HEK293 (cell line): ENCODE measurements at regions not wholly inside any gene's neighbourhood (a gene's known extent, or its start where the extent isn't known, plus 50 kb on each side); places are given as distances from the start of the nearest gene placed in this dataset.

Experiments
- CTCF ChIA-PET: fragments of 350-600 bp; formaldehyde crosslinking; extraction: SDS; loops from one replicate; lab custom pipeline; 2021; ENCODE audit warnings: antibody characterized with exemption; lab: Yijun Ruan, JAX
- POLR2A ChIA-PET: fragments of 300-600 bp; formaldehyde crosslinking; extraction: SDS; loops from one replicate; lab custom pipeline; 2020; ENCODE audit warnings: antibody characterized with exemption, inconsistent platforms; lab: Yijun Ruan, JAX
- H3K27ac ChIP-seq: fragments of 200-500 bp; sonication (Bioruptor generic); 2 replicates; pipeline ENCODE4 v1.5.1; 2014; ENCODE audit warnings: low read depth, low read length, control low read depth, inconsistent platforms; ENCODE audit errors: extremely low read depth
- H3K36me3 ChIP-seq, 2 experiments: fragments of 200-500 bp in 1 of 2; sonication (Bioruptor generic) in 1 of 2; 1 replicate in 1 of 2; 2 replicates in 1 of 2; pipeline ENCODE4 v1.5.1; 2014 to 2017; ENCODE audit warnings: inconsistent platforms in 2 of 2, low read length in 2 of 2; ENCODE audit not compliant: control insufficient read depth in 2 of 2, insufficient read depth in 1 of 2
- H3K4me1 ChIP-seq: fragments of 200-500 bp; sonication (Bioruptor generic); 2 replicates; pipeline ENCODE4 v1.5.1; 2014; ENCODE audit warnings: mild to moderate bottlenecking, low read length, inconsistent platforms; ENCODE audit not compliant: control insufficient read depth, insufficient read depth
- H3K4me3 ChIP-seq: 2 replicates; pipeline ENCODE4 v1.5.1; 2011; ENCODE audit warnings: low read depth, mild to moderate bottlenecking, control low read depth, low read length, moderate library complexity
- H3K9me3 ChIP-seq: fragments of 200-500 bp; sonication (Bioruptor generic); 2 replicates; pipeline ENCODE4 v1.5.1; 2014; ENCODE audit warnings: low read depth, low read length, inconsistent platforms; ENCODE audit not compliant: control insufficient read depth, insufficient read depth
- GLI4 ChIP-seq: fragments of 450-650 bp; formaldehyde crosslinking; IDR thresholded peaks from 2 replicates; pipeline ENCODE4 v1.5.1; 2016; ENCODE audit warnings: missing biosample characterization, missing genetic modification characterization
- MYNN ChIP-seq: fragments of 450-650 bp; formaldehyde crosslinking; IDR thresholded peaks from 2 replicates; pipeline ENCODE4 v1.5.1; 2016; ENCODE audit warnings: missing biosample characterization, missing genetic modification characterization, borderline replicate concordance
- SETDB1 ChIP-seq: IDR thresholded peaks from one replicate; pipeline ENCODE4 v1.6.1; 2017; ENCODE audit warnings: mild to moderate bottlenecking, low read length, moderate library complexity, mixed read lengths; ENCODE audit not compliant: insufficient read length
- ZFP37 ChIP-seq: fragments of 450-650 bp; formaldehyde crosslinking; IDR thresholded peaks from 2 replicates; pipeline ENCODE4 v1.5.1; 2016; ENCODE audit warnings: missing biosample characterization, missing genetic modification characterization
- ZNF184 ChIP-seq: fragments of 450-650 bp; IDR thresholded peaks from 2 replicates; pipeline ENCODE4 v1.5.1; 2018; ENCODE audit warnings: missing biosample characterization, mild to moderate bottlenecking, missing genetic modification characterization
- ZNF211 ChIP-seq: fragments of 450-650 bp; formaldehyde crosslinking; IDR thresholded peaks from 2 replicates; pipeline ENCODE4 v1.5.1; 2016; ENCODE audit warnings: low read depth, missing biosample characterization, missing genetic modification characterization
- ZNF23 ChIP-seq: fragments of 450-650 bp; formaldehyde crosslinking; IDR thresholded peaks from 2 replicates; pipeline ENCODE4 v1.5.1; 2016; ENCODE audit warnings: missing biosample characterization, missing genetic modification characterization, borderline replicate concordance
- ZNF248 ChIP-seq: fragments of 450-650 bp; formaldehyde crosslinking; IDR thresholded peaks from 2 replicates; pipeline ENCODE4 v1.5.1; 2017; ENCODE audit warnings: missing biosample characterization, missing genetic modification characterization
- ZNF521 ChIP-seq: fragments of 450-650 bp; formaldehyde crosslinking; IDR thresholded peaks from 2 replicates; pipeline ENCODE4 v1.5.1; 2017; ENCODE audit warnings: missing biosample characterization, mild to moderate bottlenecking, missing genetic modification characterization
- ZNF529 ChIP-seq: fragments of 450-650 bp; formaldehyde crosslinking; IDR thresholded peaks from 2 replicates; pipeline ENCODE4 v1.5.1; 2017; ENCODE audit warnings: missing genetic modification characterization, missing biosample characterization; ENCODE audit not compliant: insufficient replicate concordance
- ZNF561 ChIP-seq: fragments of 450-650 bp; IDR thresholded peaks from 2 replicates; pipeline ENCODE4 v1.5.1; 2018; ENCODE audit warnings: missing biosample characterization, missing genetic modification characterization, borderline replicate concordance
- ZNF610 ChIP-seq: fragments of 450-650 bp; formaldehyde crosslinking; IDR thresholded peaks from 2 replicates; pipeline ENCODE4 v1.5.1; 2016; ENCODE audit warnings: missing biosample characterization, missing genetic modification characterization, borderline replicate concordance
- ZNF747 ChIP-seq: fragments of 450-650 bp; formaldehyde crosslinking; IDR thresholded peaks from 2 replicates; pipeline ENCODE4 v1.5.1; 2016; ENCODE audit warnings: missing biosample characterization, missing genetic modification characterization
- ZSCAN23 ChIP-seq: fragments of 450-650 bp; formaldehyde crosslinking; IDR thresholded peaks from 2 replicates; pipeline ENCODE4 v1.5.1; 2016; ENCODE audit warnings: missing biosample characterization, missing genetic modification characterization
- TF ChIP-seq, protein P1 (sequence below): fragments of 450-650 bp; formaldehyde crosslinking; IDR thresholded peaks from 2 replicates; pipeline ENCODE4 v1.5.1; 2016; ENCODE audit warnings: missing biosample characterization, missing genetic modification characterization
- TF ChIP-seq, protein P2 (sequence below): fragments of 450-650 bp; formaldehyde crosslinking; conservative IDR thresholded peaks from 2 replicates; pipeline ENCODE4 v1.5.1; 2016; ENCODE audit warnings: low read depth, missing biosample characterization, missing genetic modification characterization
- TF ChIP-seq, protein P3 (sequence below): fragments of 450-650 bp; formaldehyde crosslinking; IDR thresholded peaks from 2 replicates; pipeline ENCODE4 v1.5.1; 2016; ENCODE audit warnings: missing biosample characterization, missing genetic modification characterization, low read depth
- TF ChIP-seq, protein P4 (sequence below): fragments of 450-650 bp; formaldehyde crosslinking; IDR thresholded peaks from 2 replicates; pipeline ENCODE4 v1.5.1; 2016; ENCODE audit warnings: missing biosample characterization, missing genetic modification characterization
- TF ChIP-seq, protein P5 (sequence below): sonication (generic); formaldehyde crosslinking; IDR thresholded peaks from 2 replicates; pipeline ENCODE4 v1.8.1; 2022; ENCODE audit warnings: mild to moderate bottlenecking, moderate library complexity, missing genetic modification reagents

DNA sequence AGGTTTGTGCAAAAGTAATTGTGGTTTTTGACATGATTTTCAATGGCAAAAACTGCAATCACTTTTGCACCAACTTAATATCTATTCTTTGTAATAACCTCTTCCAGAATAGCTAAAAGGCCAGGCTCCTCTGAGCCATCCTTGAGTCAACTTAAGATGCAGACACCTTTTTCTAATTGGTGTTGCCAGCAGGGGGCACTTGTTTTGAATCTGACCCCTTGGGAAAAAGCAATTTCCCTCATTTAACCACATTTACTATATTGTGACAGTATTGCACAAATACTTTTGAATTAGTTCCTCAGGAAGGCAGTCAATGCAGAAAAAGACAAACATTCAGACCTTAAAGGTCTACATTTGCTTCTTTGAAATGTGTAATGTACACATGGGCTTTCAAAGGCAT is 78.6 kb upstream of the GALNT5 start (continued):
- TF ChIP-seq, protein P1, sequence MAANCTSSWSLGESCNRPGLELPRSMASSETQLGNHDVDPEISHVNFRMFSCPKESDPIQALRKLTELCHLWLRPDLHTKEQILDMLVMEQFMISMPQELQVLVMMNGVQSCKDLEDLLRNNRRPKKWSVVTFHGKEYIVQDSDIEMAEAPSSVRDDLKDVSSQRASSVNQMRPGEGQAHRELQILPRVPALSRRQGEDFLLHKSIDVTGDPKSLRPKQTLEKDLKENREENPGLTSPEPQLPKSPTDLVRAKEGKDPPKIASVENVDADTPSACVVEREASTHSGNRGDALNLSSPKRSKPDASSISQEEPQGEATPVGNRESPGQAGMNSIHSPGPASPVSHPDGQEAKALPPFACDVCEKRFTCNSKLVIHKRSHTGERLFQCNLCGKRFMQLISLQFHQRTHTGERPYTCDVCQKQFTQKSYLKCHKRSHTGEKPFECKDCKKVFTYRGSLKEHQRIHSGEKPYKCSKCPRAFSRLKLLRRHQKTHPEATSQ (tag by site-specific recombination) = no peak

DNA sequence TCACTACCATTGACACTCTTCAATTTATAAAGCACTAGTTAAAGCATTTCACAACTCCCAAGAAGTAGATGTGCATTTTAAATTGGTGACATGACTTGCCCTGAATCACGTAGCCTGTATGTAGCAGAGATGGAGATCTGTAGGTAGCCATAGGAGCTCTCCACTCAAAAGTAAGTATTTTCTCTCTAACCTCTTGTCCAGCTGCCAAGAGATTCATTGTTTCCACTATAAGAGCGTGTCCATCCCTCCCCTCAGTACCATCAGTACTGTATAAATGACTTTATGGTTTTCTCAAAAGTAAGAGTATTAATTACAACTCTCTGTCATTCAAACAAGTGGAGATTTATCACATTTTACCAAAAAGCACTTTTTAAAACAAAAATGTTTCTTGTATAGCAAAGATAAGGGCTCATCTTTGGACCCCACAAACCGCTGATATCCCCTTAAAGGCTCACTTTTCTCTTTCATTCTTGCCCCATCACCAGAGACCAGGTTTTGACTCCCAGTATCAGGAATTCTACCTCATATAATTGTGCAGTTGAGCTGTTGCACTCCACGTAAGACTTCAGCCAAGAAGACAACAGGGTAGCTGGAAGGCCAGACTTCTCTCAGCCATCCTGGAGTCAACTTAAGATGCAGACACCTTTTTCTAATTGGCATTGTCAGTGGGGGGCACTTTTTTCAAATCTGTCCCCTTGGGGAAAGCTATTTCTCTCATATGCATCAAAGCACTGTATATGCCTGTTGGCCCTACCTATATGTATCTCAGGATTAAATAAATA is 78.0 kb upstream of the GALNT5 start:
- Histone ChIP-seq H3K4me3 (no peak overlapping the region), H3K4me1 (no peaks in the 10 kb centered on the region; the same call in 1 of the 2 replicates), H3K27ac (no peak overlapping the region), H3K36me3 (no peaks in the 10 kb centered on the region), H3K9me3 (no peaks in the 10 kb centered on the region)
- no peak for TF ChIP-seq GLI4 (tag by site-specific recombination)
- TF ChIP-seq MYNN (tag by site-specific recombination) = no peak
- TF ChIP-seq ZNF747 (tag by site-specific recombination) = no peak
- no peak for TF ChIP-seq ZNF610 (tag by site-specific recombination)
- no peak for TF ChIP-seq ZNF521 (tag by site-specific recombination)
- ChIA-PET POLR2A (no interaction called here), CTCF (interaction anchor here (0.6 to 2.3 kb wide), 3 partner anchors 14 to 574 kb away, joined by 3 to 8 read pairs (median 6); no protein-coding TSS in a partner anchor)

DNA sequence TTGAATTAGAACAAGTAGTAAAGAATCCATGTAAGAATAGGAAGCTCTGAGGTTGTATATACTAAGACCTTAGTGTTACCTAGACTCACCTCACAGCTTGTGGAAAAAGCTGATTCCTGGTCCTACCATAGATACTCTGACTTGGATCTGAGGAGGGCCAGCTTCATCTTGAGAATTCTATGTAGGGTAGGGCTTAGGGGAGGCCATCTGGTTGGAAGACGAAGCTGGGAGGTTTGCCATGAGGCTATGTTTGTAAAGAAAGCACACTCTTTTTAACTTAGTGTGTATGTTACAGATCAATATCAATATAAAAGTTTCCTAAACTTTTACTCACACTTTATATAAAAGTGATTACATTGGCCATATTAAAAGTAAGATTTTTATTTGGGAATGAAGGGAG is 77.1 kb upstream of the GALNT5 start:
- Histone ChIP-seq H3K36me3 (no peaks in the 10 kb centered on the region), H3K27ac (no peak overlapping the region), H3K9me3 (no peaks in the 10 kb centered on the region), H3K4me3 (no peak overlapping the region), H3K4me1 (no peaks in the 10 kb centered on the region)
- TF ChIP-seq ZFP37 (tag by site-specific recombination) (no peak), ZNF23 (tag by site-specific recombination) (no peak), ZSCAN23 (tag by site-specific recombination) (no peak), ZNF184 (no peak), ZNF521 (tag by site-specific recombination) (no peak), ZNF561 (tag by site-specific recombination) (no peak), ZNF211 (tag by site-specific recombination) (no peak), ZNF529 (no peak), SETDB1 (no peak), ZNF248 (tag by site-specific recombination) (no peak)
- TF ChIP-seq, protein P2, sequence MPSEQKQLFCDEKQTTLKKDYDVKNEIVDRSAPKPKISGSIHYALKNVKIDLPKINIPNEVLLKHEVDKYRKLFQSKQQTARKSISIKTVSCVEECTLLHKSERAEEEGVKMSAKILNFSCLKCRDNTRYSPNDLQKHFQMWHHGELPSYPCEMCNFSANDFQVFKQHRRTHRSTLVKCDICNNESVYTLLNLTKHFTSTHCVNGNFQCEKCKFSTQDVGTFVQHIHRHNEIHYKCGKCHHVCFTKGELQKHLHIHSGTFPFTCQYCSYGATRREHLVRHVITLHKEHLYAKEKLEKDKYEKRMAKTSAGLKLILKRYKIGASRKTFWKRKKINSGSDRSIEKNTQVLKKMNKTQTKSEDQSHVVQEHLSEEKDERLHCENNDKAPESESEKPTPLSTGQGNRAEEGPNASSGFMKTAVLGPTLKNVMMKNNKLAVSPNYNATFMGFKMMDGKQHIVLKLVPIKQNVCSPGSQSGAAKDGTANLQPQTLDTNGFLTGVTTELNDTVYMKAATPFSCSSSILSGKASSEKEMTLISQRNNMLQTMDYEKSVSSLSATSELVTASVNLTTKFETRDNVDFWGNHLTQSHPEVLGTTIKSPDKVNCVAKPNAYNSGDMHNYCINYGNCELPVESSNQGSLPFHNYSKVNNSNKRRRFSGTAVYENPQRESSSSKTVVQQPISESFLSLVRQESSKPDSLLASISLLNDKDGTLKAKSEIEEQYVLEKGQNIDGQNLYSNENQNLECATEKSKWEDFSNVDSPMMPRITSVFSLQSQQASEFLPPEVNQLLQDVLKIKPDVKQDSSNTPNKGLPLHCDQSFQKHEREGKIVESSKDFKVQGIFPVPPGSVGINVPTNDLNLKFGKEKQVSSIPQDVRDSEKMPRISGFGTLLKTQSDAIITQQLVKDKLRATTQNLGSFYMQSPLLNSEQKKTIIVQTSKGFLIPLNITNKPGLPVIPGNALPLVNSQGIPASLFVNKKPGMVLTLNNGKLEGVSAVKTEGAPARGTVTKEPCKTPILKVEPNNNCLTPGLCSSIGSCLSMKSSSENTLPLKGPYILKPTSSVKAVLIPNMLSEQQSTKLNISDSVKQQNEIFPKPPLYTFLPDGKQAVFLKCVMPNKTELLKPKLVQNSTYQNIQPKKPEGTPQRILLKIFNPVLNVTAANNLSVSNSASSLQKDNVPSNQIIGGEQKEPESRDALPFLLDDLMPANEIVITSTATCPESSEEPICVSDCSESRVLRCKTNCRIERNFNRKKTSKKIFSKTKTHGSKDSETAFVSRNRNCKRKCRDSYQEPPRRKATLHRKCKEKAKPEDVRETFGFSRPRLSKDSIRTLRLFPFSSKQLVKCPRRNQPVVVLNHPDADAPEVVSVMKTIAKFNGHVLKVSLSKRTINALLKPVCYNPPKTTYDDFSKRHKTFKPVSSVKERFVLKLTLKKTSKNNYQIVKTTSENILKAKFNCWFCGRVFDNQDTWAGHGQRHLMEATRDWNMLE (tag by site-specific recombination) = no peak
- TF ChIP-seq, protein P3, sequence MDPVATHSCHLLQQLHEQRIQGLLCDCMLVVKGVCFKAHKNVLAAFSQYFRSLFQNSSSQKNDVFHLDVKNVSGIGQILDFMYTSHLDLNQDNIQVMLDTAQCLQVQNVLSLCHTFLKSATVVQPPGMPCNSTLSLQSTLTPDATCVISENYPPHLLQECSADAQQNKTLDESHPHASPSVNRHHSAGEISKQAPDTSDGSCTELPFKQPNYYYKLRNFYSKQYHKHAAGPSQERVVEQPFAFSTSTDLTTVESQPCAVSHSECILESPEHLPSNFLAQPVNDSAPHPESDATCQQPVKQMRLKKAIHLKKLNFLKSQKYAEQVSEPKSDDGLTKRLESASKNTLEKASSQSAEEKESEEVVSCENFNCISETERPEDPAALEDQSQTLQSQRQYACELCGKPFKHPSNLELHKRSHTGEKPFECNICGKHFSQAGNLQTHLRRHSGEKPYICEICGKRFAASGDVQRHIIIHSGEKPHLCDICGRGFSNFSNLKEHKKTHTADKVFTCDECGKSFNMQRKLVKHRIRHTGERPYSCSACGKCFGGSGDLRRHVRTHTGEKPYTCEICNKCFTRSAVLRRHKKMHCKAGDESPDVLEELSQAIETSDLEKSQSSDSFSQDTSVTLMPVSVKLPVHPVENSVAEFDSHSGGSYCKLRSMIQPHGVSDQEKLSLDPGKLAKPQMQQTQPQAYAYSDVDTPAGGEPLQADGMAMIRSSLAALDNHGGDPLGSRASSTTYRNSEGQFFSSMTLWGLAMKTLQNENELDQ = no peak
- TF ChIP-seq, protein P4, sequence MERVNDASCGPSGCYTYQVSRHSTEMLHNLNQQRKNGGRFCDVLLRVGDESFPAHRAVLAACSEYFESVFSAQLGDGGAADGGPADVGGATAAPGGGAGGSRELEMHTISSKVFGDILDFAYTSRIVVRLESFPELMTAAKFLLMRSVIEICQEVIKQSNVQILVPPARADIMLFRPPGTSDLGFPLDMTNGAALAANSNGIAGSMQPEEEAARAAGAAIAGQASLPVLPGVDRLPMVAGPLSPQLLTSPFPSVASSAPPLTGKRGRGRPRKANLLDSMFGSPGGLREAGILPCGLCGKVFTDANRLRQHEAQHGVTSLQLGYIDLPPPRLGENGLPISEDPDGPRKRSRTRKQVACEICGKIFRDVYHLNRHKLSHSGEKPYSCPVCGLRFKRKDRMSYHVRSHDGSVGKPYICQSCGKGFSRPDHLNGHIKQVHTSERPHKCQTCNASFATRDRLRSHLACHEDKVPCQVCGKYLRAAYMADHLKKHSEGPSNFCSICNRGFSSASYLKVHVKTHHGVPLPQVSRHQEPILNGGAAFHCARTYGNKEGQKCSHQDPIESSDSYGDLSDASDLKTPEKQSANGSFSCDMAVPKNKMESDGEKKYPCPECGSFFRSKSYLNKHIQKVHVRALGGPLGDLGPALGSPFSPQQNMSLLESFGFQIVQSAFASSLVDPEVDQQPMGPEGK = no peak
- TF ChIP-seq, protein P5, sequence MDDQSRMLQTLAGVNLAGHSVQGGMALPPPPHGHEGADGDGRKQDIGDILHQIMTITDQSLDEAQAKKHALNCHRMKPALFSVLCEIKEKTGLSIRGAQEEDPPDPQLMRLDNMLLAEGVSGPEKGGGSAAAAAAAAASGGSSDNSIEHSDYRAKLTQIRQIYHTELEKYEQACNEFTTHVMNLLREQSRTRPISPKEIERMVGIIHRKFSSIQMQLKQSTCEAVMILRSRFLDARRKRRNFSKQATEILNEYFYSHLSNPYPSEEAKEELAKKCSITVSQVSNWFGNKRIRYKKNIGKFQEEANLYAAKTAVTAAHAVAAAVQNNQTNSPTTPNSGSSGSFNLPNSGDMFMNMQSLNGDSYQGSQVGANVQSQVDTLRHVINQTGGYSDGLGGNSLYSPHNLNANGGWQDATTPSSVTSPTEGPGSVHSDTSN (CRISPR knock-in tag) = no peak
- CTCF ChIA-PET = interaction anchor here (0.6 to 1.4 kb wide), 3 partner anchors 13 to 575 kb away, joined by 3 to 6 read pairs (median 3); no protein-coding TSS in a partner anchor
- POLR2A ChIA-PET = no interaction called here
